Natural killer cell (primary cell): ENCODE measurements at regions not wholly inside any gene's neighbourhood (a gene's known extent, or its start where the extent isn't known, plus 50 kb on each side); places are given as distances from the start of the nearest gene placed in this dataset.

Experiments
- ATAC-seq, 3 donors: fragments of 150-1000 bp in 2 of 3; fragments of 200-7000 bp in 1 of 3; cut with Tn5 transposase; 1 replicate in 1 of 3; 2 replicates in 2 of 3; pipeline ENCODE4 v1.10.0; 2021; ENCODE audit warnings: mild to moderate bottlenecking in 2 of 3, moderate library complexity in 2 of 3
- DNase-seq, 2 donors: peaks; one replicate each; pipeline versions ENCODE4 v3.0.0 to v3.0.0-alpha.2; 2013 to 2021; ENCODE audit warnings: mixed read lengths in 1 of 2
- H3K27ac ChIP-seq: one replicate; pipeline ENCODE4 v1.5.1; 2013; ENCODE audit warnings: mild to moderate bottlenecking, low read length
- H3K27me3 ChIP-seq: one replicate; pipeline ENCODE4 v1.6.1; 2013; ENCODE audit warnings: low read length; ENCODE audit not compliant: control insufficient read depth, insufficient read depth
- H3K36me3 ChIP-seq: one replicate; pipeline ENCODE4 v1.6.1; 2013; ENCODE audit warnings: low read length; ENCODE audit not compliant: control insufficient read depth, insufficient read depth
- H3K4me1 ChIP-seq: one replicate; pipeline ENCODE4 v1.6.1; 2013; ENCODE audit warnings: low read length; ENCODE audit not compliant: control insufficient read depth, insufficient read depth
- H3K4me3 ChIP-seq: one replicate; pipeline ENCODE4 v1.5.1; 2013; ENCODE audit warnings: low read length
- H3K9me3 ChIP-seq: one replicate; pipeline ENCODE4 v1.6.1; 2013; ENCODE audit warnings: low read length; ENCODE audit not compliant: control insufficient read depth, insufficient read depth
- H3K27ac Mint-ChIP-seq, 2 donors: one replicate each; pipeline ENCODE4 v1.8.0; 2022; ENCODE audit warnings: mild to moderate bottlenecking in 2 of 2, mixed read lengths in 2 of 2, moderate library complexity in 1 of 2
- H3K27me3 Mint-ChIP-seq, 2 donors: one replicate each; pipeline ENCODE4 v1.8.0; 2022; ENCODE audit warnings: low read depth in 2 of 2, mixed read lengths in 2 of 2
- H3K36me3 Mint-ChIP-seq: one replicate; pipeline ENCODE4 v1.8.0; 2022; ENCODE audit warnings: mixed read lengths
- H3K4me1 Mint-ChIP-seq, 2 donors: one replicate each; pipeline ENCODE4 v1.8.0; 2022; ENCODE audit warnings: mixed read lengths in 2 of 2
- H3K4me3 Mint-ChIP-seq: one replicate; pipeline ENCODE4 v1.8.0; 2022; ENCODE audit warnings: mild to moderate bottlenecking, moderate library complexity, mixed read lengths
- H3K9me3 Mint-ChIP-seq, 2 donors: one replicate each; pipeline ENCODE4 v1.8.0; 2022; ENCODE audit warnings: mixed read lengths in 2 of 2
- CTCF ChIP-seq: fragments of 200-600 bp; IDR thresholded peaks from one replicate; pipeline ENCODE4 v1.8.0; 2022; ENCODE audit warnings: antibody characterized with exemption
- WGBS: methylation state at CpG from one replicate; pipeline ENCODE4 v1.1.7; 2013; ENCODE audit warnings: missing lambda C conversion rate; ENCODE audit not compliant: insufficient coverage; 5-methylcytosine and 5-hydroxymethylcytosine counted together
- intact Hi-C: fragments of 100-400 bp; cut with micrococcal nuclease; formaldehyde crosslinking; loops from one replicate; pipeline ENCODE4 v1.14.2; 2022

- Mint-ChIP-seq H3K36me3 (no peaks in the 10 kb centered on the region), H3K27me3 (peaks cover 7% of the 10 kb centered on the region in 2 donors), H3K27ac (no peak overlapping the region), H3K4me1 (no peaks in the 10 kb centered on the region), H3K4me3 (no peak overlapping the region), H3K9me3 (no peaks in the 10 kb centered on the region)
- TF ChIP-seq CTCF, result no peak
- intact Hi-C loops, result no loop called here
- WGBS, result 87% methylated on average over 3 of the region's 4 CpGs
- H3K27me3 ChIP-seq, result no peaks in the 10 kb centered on the region
- H3K9me3 ChIP-seq, result no peaks in the 10 kb centered on the region
- H3K36me3 ChIP-seq, result no peaks in the 10 kb centered on the region
- ATAC-seq (no peak), DNase-seq (no peak)
- H3K4me1 ChIP-seq, result no peaks in the 10 kb centered on the region
- H3K4me3 ChIP-seq, result no peak overlapping the region
- no peak overlapping the region for H3K27ac ChIP-seq
These were observed 64.4 kb upstream of the PLEKHG1 start for GRCh38 chr6:150535151-150535804.

- ATAC-seq (no peak), DNase-seq (no peak)
- H3K27ac ChIP-seq, result no peak overlapping the region
- peaks cover 7% of the 10 kb centered on the region in 2 donors for H3K27me3 Mint-ChIP-seq
- no peaks in the 10 kb centered on the region for H3K4me1 ChIP-seq
- no peaks in the 10 kb centered on the region for H3K9me3 Mint-ChIP-seq
- no CpG with 5 or more reads among the region's 1 CpG for WGBS
- no peaks in the 10 kb centered on the region for H3K4me1 Mint-ChIP-seq
- H3K27me3 ChIP-seq, result no peaks in the 10 kb centered on the region
- no peak overlapping the region for H3K4me3 Mint-ChIP-seq
- no peaks in the 10 kb centered on the region for H3K36me3 Mint-ChIP-seq
- no peaks in the 10 kb centered on the region for H3K9me3 ChIP-seq
- TF ChIP-seq CTCF, result no peak
- intact Hi-C loops, result no loop called here
- H3K27ac Mint-ChIP-seq, result no peak overlapping the region
- no peaks in the 10 kb centered on the region for H3K36me3 ChIP-seq
- no peak overlapping the region for H3K4me3 ChIP-seq
These were observed 63.9 kb upstream of the PLEKHG1 start for GRCh38 chr6:150535818-150536220.

- no peaks in the 10 kb centered on the region for H3K4me1 ChIP-seq
- H3K27me3 Mint-ChIP-seq, result peaks cover 7% of the 10 kb centered on the region in 2 donors
- intact Hi-C loops, result no loop called here
- H3K36me3 ChIP-seq, result no peaks in the 10 kb centered on the region
- H3K4me3 ChIP-seq, result no peak overlapping the region
- no peaks in the 10 kb centered on the region for H3K36me3 Mint-ChIP-seq
- no peak for ATAC-seq
- H3K27ac Mint-ChIP-seq, result no peak overlapping the region
- no peaks in the 10 kb centered on the region for H3K9me3 Mint-ChIP-seq
- no peaks in the 10 kb centered on the region for H3K9me3 ChIP-seq
- 83% methylated on average over 4 of the region's 4 CpGs for WGBS
- TF ChIP-seq CTCF, result no peak
- no peak overlapping the region for H3K27ac ChIP-seq
- no peaks in the 10 kb centered on the region for H3K4me1 Mint-ChIP-seq
- no peak for DNase-seq
- no peaks in the 10 kb centered on the region for H3K27me3 ChIP-seq
- H3K4me3 Mint-ChIP-seq, result no peak overlapping the region
These were observed 62.9 kb upstream of the PLEKHG1 start for GRCh38 chr6:150536835-150537234.

GRCh38 chr6:150537491-150537890 lies 62.2 kb upstream of the PLEKHG1 start:
- no peak overlapping the region for H3K27ac Mint-ChIP-seq

More at GRCh38 chr6:150537491-150537890, 62.2 kb upstream of the PLEKHG1 start:
- intact Hi-C loops, result no loop called here
- H3K27me3 Mint-ChIP-seq, result peaks cover 7% of the 10 kb centered on the region in 2 donors
- no peak overlapping the region for H3K27ac ChIP-seq
- ATAC-seq (no peak), DNase-seq (no peak)
- no peak for TF ChIP-seq CTCF
- H3K27me3 ChIP-seq, result no peaks in the 10 kb centered on the region
- H3K36me3 ChIP-seq, result no peaks in the 10 kb centered on the region
- H3K36me3 Mint-ChIP-seq, result no peaks in the 10 kb centered on the region
- no peaks in the 10 kb centered on the region for H3K9me3 Mint-ChIP-seq
- WGBS, result 85% methylated on average over 4 of the region's 4 CpGs
- H3K4me3 Mint-ChIP-seq, result no peak overlapping the region
- no peaks in the 10 kb centered on the region for H3K4me1 ChIP-seq
- H3K9me3 ChIP-seq, result no peaks in the 10 kb centered on the region
- H3K4me3 ChIP-seq, result no peak overlapping the region
- H3K4me1 Mint-ChIP-seq, result no peaks in the 10 kb centered on the region
